Stimulated activated CD4-positive, alpha-beta T cell treated with anti-CD3 and anti-CD28 coated beads, TNF-alpha, amount 100 ng/mL, for 4 hours (primary cell): ENCODE measurements at regions not wholly inside any gene's neighbourhood (a gene's known extent, or its start where the extent isn't known, plus 50 kb on each side); places are given as distances from the start of the nearest gene placed in this dataset.

Experiments
- DNase-seq, 3 experiments: peaks; one replicate each; pipeline ENCODE4 v3.0.0-alpha.2; 2020; ENCODE audit warnings: low read depth in 3 of 3

DNA sequence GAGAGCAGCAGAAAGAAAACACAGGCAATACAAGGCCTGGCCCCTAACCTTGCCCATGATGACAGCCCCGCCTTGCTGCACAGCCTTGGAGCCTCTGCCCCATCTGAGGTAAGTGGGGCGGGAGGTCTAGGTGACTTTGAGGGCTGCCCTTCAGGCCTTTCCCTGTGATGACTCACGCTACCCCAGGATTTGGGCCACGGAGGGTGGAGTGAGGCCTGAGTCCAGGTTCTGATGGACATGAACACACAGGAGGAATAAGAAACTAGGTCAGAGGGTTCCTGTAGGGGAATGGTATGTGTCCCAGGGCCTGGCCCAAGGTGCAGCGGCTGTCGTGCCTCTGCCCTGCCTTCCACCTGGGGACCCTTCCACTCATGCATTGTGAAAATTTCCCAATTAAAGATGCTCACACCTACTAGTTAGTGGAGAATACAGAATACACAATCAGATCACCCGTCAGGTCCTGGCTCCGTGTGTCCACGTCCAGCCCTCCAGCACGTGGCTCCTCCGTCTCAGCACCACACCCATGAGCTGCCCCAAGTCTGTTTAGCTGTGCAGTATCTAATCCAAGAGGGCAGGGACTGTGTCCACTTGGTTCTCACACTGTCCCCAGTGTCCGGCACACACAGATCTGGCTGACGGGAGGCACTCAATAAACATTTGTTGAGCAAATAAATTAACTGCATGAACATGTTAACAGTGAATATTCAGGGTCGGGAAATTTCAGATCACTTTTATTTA is 111.0 kb downstream of the CHST1 start:
- no peak for DNase-seq

GRCh38 chr11:45553383-45553936 is 112.0 kb downstream of the CHST1 start:
- DNase-seq = no peak

- no peak for DNase-seq
These were observed 114.2 kb downstream of the CHST1 start for GRCh38 chr11:45551191-45551713.

DNA sequence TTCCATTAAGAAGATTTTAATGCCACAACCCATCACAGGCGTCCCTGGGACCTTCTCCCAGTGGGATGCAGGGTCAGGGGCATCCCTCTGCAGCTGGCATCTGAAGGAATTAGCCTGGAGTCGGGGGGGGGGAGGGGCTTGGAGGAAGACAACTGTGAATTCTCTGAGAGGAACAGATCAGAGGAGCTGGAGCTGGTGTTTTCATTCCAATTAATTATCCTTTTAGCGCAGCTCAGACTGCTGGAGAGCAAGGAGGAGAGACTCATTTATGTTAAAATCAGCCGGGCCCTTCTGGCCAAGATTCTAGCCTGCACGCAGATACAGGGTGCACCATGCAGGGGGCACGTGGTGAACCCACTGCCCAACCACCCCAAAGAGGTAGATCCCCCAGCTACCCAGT is 116.2 kb downstream of the CHST1 start:
- DNase-seq = no peak

- DNase-seq = no peak
These were observed 119.1 kb downstream of the CHST1 start for GRCh38 chr11:45546366-45546765.

- no peak for DNase-seq
These were observed 120.6 kb downstream of the CHST1 start for GRCh38 chr11:45544826-45545225.

DNA sequence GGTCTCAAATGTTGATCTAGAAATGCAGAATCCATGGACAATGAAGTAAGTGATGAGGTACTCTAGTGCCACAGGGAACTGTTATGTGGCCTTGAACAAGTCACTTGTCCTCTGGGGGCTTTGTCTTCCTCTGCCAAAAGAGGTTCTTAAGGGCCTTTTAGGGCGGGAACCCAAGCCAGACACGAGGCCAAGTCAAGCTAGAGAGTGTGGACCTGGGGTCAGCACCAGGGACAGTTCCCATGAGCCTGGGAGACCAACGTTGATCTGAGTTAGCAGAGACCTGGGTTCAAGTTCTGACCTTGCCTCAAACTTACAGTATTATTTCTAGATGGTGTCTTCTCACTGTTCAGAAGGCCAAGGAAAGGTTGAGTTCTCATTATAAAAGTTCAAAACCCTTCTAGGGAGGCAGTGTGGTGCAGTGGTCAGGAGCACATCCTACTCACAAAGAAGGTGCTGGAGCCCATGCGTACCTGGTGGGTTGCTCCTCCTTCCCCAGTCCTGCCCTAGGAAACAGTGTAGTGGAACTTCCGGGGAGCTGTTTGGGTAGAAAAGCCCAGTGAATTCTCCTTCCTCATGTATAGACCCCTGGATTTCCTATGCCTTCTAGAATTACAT is 121.5 kb downstream of the CHST1 start:
- DNase-seq = no peak

- no peak for DNase-seq
These were observed 122.3 kb downstream of the CHST1 start for GRCh38 chr11:45543081-45543480.

DNA sequence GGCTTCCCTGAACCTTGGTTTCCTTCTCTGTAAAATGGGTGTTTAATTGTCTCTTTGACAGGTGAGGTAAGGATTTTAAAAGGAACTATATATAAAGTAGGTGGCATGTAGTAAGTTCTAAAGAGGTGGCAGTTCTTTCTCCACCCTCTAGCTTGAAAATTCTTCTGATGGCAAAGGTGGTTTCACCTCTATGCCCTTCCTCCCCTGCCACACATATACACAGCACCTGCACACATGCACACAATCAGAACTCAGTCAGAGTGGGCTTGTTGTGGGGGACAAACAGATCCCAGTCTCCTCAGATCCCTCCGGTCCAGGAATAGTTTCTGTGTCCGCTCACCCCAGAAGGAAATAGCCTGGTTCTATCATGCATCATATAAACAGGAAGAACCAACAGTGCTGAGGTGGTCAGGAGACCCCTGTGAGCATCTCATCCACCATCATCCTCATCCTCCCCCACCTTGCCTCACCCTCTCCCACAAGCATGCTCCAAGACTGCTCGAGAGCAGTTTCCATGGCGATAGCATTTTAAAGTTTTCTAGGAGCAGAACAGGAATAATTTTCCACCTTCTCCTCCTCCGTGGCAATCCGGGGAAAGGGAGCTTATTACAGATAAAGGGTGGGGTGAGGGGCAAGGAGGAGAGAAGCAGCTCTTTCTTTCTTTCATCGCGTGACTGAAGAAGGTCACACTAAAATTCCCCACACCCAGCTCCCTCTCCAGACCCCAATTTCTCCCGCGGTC is 123.6 kb downstream of the CHST1 start:
- DNase-seq = no peak

- DNase-seq = no peak
These were observed 126.5 kb downstream of the CHST1 start for GRCh38 chr11:45538939-45539338.

GRCh38 chr11:45538363-45538762 is 127.1 kb downstream of the CHST1 start:
- DNase-seq = no peak

DNA sequence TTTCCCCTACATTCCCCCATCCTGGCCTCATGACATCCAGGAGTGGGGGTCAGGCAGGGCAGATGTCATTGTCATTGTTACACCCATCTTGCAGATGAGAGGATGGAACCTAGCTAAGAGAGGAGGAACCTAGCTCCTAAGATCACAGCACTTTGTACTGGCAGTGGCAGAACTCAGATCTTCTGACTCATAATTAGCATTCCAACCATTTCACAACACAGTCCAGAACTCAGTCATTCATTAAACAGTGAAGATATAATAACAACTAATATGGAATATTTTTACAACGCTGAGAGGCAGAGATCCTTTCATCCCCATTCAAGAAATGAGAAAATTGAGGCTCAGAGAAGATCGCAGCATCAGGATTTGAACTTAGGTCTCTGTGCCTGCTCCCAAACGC is 127.8 kb downstream of the CHST1 start:
- DNase-seq = no peak

DNA sequence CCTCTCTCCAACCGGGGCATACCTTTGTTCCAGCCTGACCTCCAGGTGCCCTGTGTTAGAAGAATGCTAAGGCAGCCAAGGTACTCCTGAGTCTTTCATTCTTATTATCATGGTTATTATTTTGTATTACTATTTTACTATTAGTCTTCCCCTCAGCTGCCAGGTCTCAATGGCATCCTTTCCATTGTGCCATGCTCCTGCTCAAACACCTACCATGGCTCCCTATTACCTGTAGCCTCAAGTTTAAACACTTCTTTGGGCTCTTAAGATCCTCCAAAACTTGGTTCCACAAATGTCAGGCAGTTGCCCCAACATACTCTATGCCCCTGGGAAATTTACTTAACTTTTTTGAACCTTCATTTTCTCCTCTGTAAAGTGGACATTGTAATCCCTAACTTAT is 130.4 kb downstream of the CHST1 start:
- DNase-seq = no peak

DNA sequence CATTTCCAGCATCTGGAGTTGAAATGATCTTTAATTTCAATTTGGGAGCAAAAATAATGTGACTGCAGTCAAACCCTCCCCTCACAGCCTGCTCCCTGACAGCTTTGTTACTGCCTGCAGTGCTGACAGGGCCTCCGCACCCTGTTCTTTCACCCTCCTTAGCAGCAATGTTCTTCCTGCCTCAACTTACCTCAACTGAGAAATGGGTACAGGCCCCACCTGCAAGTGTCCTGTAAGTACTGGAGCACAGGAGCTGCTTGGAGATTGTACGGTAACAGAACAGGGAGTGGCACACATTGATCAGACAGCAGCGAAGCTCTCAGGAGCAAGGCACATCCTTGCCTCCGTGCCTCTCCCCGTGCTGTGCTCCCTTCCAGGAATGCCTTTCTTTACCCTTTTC is 131.3 kb downstream of the CHST1 start:
- DNase-seq = no peak

DNA sequence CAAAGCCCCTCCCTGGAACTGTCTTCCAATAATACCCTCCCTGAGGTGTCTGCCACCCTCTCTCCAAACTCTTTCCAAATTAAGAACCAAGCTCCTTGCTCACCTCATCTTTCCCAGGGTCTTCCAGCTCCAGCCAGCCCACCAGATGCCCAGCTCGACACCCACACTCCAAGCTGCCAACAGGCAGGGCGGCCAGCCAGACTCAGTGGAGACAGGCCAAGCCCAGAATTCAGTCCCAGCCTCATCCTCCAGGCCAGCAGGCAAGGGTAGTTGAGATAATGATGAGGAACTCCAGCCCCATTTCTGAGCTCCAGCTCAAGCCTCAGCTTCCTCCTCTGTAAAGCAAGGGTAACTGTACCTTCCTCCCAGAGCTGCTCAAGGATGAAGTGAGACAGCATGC is 132.9 kb downstream of the CHST1 start:
- no peak for DNase-seq

DNA sequence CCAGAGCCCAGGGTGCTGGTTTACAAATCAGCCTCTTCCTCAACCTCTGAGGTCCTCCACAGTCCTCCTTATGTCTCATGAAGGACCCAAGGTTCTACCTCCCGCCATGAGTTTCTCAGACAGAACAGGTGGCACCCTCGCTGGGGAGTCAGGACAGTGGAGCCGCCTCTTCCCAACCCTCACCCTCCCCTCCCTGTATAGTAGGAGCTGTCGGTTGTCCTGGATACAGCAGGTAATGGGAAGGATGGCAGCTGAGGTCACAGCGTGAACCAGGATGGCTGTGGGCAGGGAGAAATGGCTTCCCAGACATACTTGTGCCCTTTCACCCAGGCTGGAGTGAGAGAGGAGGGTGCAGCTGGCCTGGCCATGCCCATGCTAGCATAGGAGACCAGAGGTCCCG is 134.6 kb downstream of the CHST1 start:
- no peak for DNase-seq

DNA sequence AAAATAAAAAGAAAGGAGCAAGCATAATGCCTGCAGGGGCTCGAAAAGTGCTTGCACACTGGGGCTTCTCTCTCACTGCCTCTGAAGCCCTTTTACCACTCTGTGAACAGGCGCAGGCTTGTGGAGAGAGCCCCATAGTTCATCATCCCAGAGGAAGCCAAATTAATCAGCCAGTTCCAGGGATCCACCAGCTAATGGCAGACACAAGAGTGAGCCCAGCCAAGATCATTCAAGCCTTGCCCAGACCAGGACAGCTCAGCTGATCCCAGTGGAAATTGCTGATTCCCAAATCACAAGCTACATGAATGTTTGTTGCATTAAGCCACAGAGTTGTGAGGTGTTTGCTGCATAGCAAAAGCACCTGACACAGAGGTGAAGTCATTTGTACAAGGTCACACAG is 135.3 kb downstream of the CHST1 start:
- no peak for DNase-seq

GRCh38 chr11:45528435-45528834 is 137.0 kb downstream of the CHST1 start:
- no peak for DNase-seq

DNA sequence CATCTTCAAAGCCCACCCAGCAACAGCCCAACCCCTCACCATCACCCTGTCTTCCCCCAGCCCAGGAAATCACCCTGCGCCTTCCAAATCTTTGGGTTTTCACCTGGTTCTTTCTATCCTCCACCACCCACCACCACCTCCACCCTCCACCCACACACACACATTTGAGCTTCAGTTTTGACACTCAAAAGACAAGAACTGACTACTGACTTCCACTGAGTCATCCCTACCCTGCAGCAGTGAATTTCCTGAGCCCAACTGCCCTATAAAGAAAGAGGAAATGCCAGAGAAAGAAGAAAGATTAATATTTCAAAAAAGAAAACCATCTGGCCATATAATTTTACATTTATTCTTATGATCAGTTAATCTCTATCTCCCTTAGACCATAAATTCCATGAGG is 137.5 kb downstream of the CHST1 start:
- DNase-seq = no peak

GRCh38 chr11:45525393-45525792 is 140.0 kb downstream of the CHST1 start:
- DNase-seq = no peak

GRCh38 chr11:45523760-45524159 is 141.7 kb downstream of the CHST1 start:
- no peak for DNase-seq

- DNase-seq = no peak
These were observed 146.4 kb downstream of the CHST1 start for GRCh38 chr11:45518833-45519535.
